ENCODE measurements at regions not wholly inside any gene's neighbourhood (a gene's known extent, or its start where the extent isn't known, plus 50 kb on each side); places are given as distances from the start of the nearest gene placed in this dataset.

- DNase-seq, result no peak
- whole genome bisulfite sequencing (ENCODE audit: extremely low coverage, insufficient coverage, low lambda C conversion rate), result no CpG with 5 or more reads among the region's 1 CpG
- no peaks in the 10 kb centered on the region for H3K36me3 ChIP-seq (ENCODE audit: control insufficient read depth, insufficient read depth, low read length)
- no peak overlapping the region for H3K4me3 ChIP-seq (ENCODE audit: low read length)
- H2BK15ac ChIP-seq (replicated peaks; ENCODE audit: low read depth), result no peak overlapping the region
- no peaks in the 10 kb centered on the region for H3K4me1 ChIP-seq (ENCODE audit: control insufficient read depth, low read depth, low read length)
- no peak overlapping the region for H2BK5ac ChIP-seq (ENCODE audit: low read length)
- no peaks in the 10 kb centered on the region for H3K27me3 ChIP-seq (ENCODE audit: insufficient read depth, low read length, poor library complexity)
- H4K8ac ChIP-seq (ENCODE audit: low read depth, low read length), result no peak overlapping the region
- peak overlapping the region; percentile 25 for H3K56ac ChIP-seq (ENCODE audit: low read length)
- H3K79me2 ChIP-seq (ENCODE audit: control insufficient read depth, insufficient read depth, low read length), result no peaks in the 10 kb centered on the region
- H3K9ac ChIP-seq (ENCODE audit: low read length), result no peak overlapping the region
- H3K23ac ChIP-seq (ENCODE audit: low read length), result no peak overlapping the region
- no peaks in the 10 kb centered on the region for H3K79me1 ChIP-seq (ENCODE audit: low read length)
- no peak overlapping the region for H4K5ac ChIP-seq (ENCODE audit: low read length)
- H2BK120ac ChIP-seq (ENCODE audit: low read depth, low read length), result no peak overlapping the region
- no peak overlapping the region for H3K18ac ChIP-seq (ENCODE audit: low read length)
- H3K4me2 ChIP-seq (ENCODE audit: low read length), result no peak overlapping the region
- H3K27ac ChIP-seq (ENCODE audit: low read depth, low read length), result no peak overlapping the region
- H3K4ac ChIP-seq (ENCODE audit: low read depth, low read length), result no peak overlapping the region
- H2AK5ac ChIP-seq (ENCODE audit: low read length), result no peak overlapping the region
These were observed 553.4 kb upstream of the CITED2 start for GRCh38 chr6:139927742-139928305.

GRCh38 chr6:139927236-139927635, 552.8 kb upstream of the CITED2 start:
- WGBS (ENCODE audit: extremely low coverage, insufficient coverage, low lambda C conversion rate), result no CpG with 5 or more reads among the region's 2 CpGs
- Histone ChIP-seq H3K36me3 (ENCODE audit: control insufficient read depth, insufficient read depth, low read length) (no peaks in the 10 kb centered on the region), H3K9ac (ENCODE audit: low read length) (no peak overlapping the region), H4K5ac (ENCODE audit: low read length) (no peak overlapping the region), H3K4ac (ENCODE audit: low read depth, low read length) (no peak overlapping the region), H2BK5ac (ENCODE audit: low read length) (no peak overlapping the region), H3K27me3 (ENCODE audit: insufficient read depth, low read length, poor library complexity) (no peaks in the 10 kb centered on the region), H2BK120ac (ENCODE audit: low read depth, low read length) (no peak overlapping the region), H3K27ac (ENCODE audit: low read depth, low read length) (no peak overlapping the region), H3K18ac (ENCODE audit: low read length) (no peak overlapping the region), H3K4me1 (ENCODE audit: control insufficient read depth, low read depth, low read length) (no peaks in the 10 kb centered on the region), H3K56ac (ENCODE audit: low read length) (no peak overlapping the region), H3K23ac (ENCODE audit: low read length) (no peak overlapping the region), H3K4me3 (ENCODE audit: low read length) (no peak overlapping the region), H3K79me1 (ENCODE audit: low read length) (no peaks in the 10 kb centered on the region), H3K79me2 (ENCODE audit: control insufficient read depth, insufficient read depth, low read length) (no peaks in the 10 kb centered on the region), H2BK15ac (replicated peaks; ENCODE audit: low read depth) (no peak overlapping the region), H4K8ac (ENCODE audit: low read depth, low read length) (no peak overlapping the region), H2AK5ac (ENCODE audit: low read length) (no peak overlapping the region), H3K4me2 (ENCODE audit: low read length) (no peak overlapping the region)
- no peak for DNase-seq

GRCh38 chr6:139926711-139927110, 552.3 kb upstream of the CITED2 start:
- Histone ChIP-seq H3K79me1 (ENCODE audit: low read length) (no peaks in the 10 kb centered on the region), H2BK5ac (ENCODE audit: low read length) (no peak overlapping the region), H2BK120ac (ENCODE audit: low read depth, low read length) (no peak overlapping the region), H3K23ac (ENCODE audit: low read length) (no peak overlapping the region), H3K9ac (ENCODE audit: low read length) (no peak overlapping the region), H3K36me3 (ENCODE audit: control insufficient read depth, insufficient read depth, low read length) (no peaks in the 10 kb centered on the region), H3K27me3 (ENCODE audit: insufficient read depth, low read length, poor library complexity) (no peaks in the 10 kb centered on the region), H3K79me2 (ENCODE audit: control insufficient read depth, insufficient read depth, low read length) (no peaks in the 10 kb centered on the region), H2AK5ac (ENCODE audit: low read length) (no peak overlapping the region), H3K4ac (ENCODE audit: low read depth, low read length) (no peak overlapping the region), H3K56ac (ENCODE audit: low read length) (no peak overlapping the region), H3K4me1 (ENCODE audit: control insufficient read depth, low read depth, low read length) (no peaks in the 10 kb centered on the region), H3K18ac (ENCODE audit: low read length) (no peak overlapping the region), H3K4me2 (ENCODE audit: low read length) (no peak overlapping the region), H3K4me3 (ENCODE audit: low read length) (no peak overlapping the region), H2BK15ac (replicated peaks; ENCODE audit: low read depth) (no peak overlapping the region), H4K5ac (ENCODE audit: low read length) (no peak overlapping the region), H4K8ac (ENCODE audit: low read depth, low read length) (no peak overlapping the region), H3K27ac (ENCODE audit: low read depth, low read length) (no peak overlapping the region)
- no peak for DNase-seq
- WGBS (ENCODE audit: extremely low coverage, insufficient coverage, low lambda C conversion rate), result no CpG with 5 or more reads among the region's 3 CpGs

- H3K79me2 ChIP-seq (ENCODE audit: control insufficient read depth, insufficient read depth, low read length), result no peaks in the 10 kb centered on the region
- H2BK5ac ChIP-seq (ENCODE audit: low read length), result no peak overlapping the region
- no peaks in the 10 kb centered on the region for H3K27me3 ChIP-seq (ENCODE audit: insufficient read depth, low read length, poor library complexity)
- no peak overlapping the region for H3K27ac ChIP-seq (ENCODE audit: low read depth, low read length)
- no CpG with 5 or more reads among the region's 11 CpGs for WGBS (ENCODE audit: extremely low coverage, insufficient coverage, low lambda C conversion rate)
- H2BK15ac ChIP-seq (replicated peaks; ENCODE audit: low read depth), result no peak overlapping the region
- H3K23ac ChIP-seq (ENCODE audit: low read length), result no peak overlapping the region
- no peaks in the 10 kb centered on the region for H3K4me1 ChIP-seq (ENCODE audit: control insufficient read depth, low read depth, low read length)
- no peak overlapping the region for H3K4me3 ChIP-seq (ENCODE audit: low read length)
- no peak for DNase-seq
- no peak overlapping the region for H2BK120ac ChIP-seq (ENCODE audit: low read depth, low read length)
- H4K5ac ChIP-seq (ENCODE audit: low read length), result no peak overlapping the region
- no peak overlapping the region for H2AK5ac ChIP-seq (ENCODE audit: low read length)
- no peak overlapping the region for H3K9ac ChIP-seq (ENCODE audit: low read length)
- H3K79me1 ChIP-seq (ENCODE audit: low read length), result no peaks in the 10 kb centered on the region
- H3K4ac ChIP-seq (ENCODE audit: low read depth, low read length), result no peak overlapping the region
- no peak overlapping the region for H4K8ac ChIP-seq (ENCODE audit: low read depth, low read length)
- no peak overlapping the region for H3K4me2 ChIP-seq (ENCODE audit: low read length)
- no peaks in the 10 kb centered on the region for H3K36me3 ChIP-seq (ENCODE audit: control insufficient read depth, insufficient read depth, low read length)
- no peak overlapping the region for H3K18ac ChIP-seq (ENCODE audit: low read length)
- H3K56ac ChIP-seq (ENCODE audit: low read length), result peak overlapping the region; percentile 10
These were observed 551.6 kb upstream of the CITED2 start for GRCh38 chr6:139925894-139926641.

GRCh38 chr6:139923964-139924475, 549.6 kb upstream of the CITED2 start:
- H3K27me3 ChIP-seq (ENCODE audit: insufficient read depth, low read length, poor library complexity), result no peaks in the 10 kb centered on the region
- H3K23ac ChIP-seq (ENCODE audit: low read length), result no peak overlapping the region
- peak overlapping the region; percentile 55 for H3K4ac ChIP-seq (ENCODE audit: low read depth, low read length)
- no peak overlapping the region for H3K4me2 ChIP-seq (ENCODE audit: low read length)
- no CpG with 5 or more reads among the region's 5 CpGs for WGBS (ENCODE audit: extremely low coverage, insufficient coverage, low lambda C conversion rate)
- H2AK5ac ChIP-seq (ENCODE audit: low read length), result no peak overlapping the region
- H3K79me1 ChIP-seq (ENCODE audit: low read length), result no peaks in the 10 kb centered on the region
- no peak overlapping the region for H4K8ac ChIP-seq (ENCODE audit: low read depth, low read length)
- H3K4me3 ChIP-seq (ENCODE audit: low read length), result no peak overlapping the region
- peak overlapping the region; percentile 60 for H3K18ac ChIP-seq (ENCODE audit: low read length)
- H3K56ac ChIP-seq (ENCODE audit: low read length), result no peak overlapping the region
- no peaks in the 10 kb centered on the region for H3K36me3 ChIP-seq (ENCODE audit: control insufficient read depth, insufficient read depth, low read length)
- H3K4me1 ChIP-seq (ENCODE audit: control insufficient read depth, low read depth, low read length), result peaks cover 4% of the 10 kb centered on the region
- H2BK5ac ChIP-seq (ENCODE audit: low read length), result no peak overlapping the region
- no peak overlapping the region for H4K5ac ChIP-seq (ENCODE audit: low read length)
- no peak overlapping the region for H2BK15ac ChIP-seq (replicated peaks; ENCODE audit: low read depth)
- H3K79me2 ChIP-seq (ENCODE audit: control insufficient read depth, insufficient read depth, low read length), result no peaks in the 10 kb centered on the region
- no peak overlapping the region for H3K27ac ChIP-seq (ENCODE audit: low read depth, low read length)
- H3K9ac ChIP-seq (ENCODE audit: low read length), result no peak overlapping the region
- H2BK120ac ChIP-seq (ENCODE audit: low read depth, low read length), result no peak overlapping the region
- no peak for DNase-seq

Measured in mesendoderm (in vitro differentiated cells).